ENCODE measurements at regions not wholly inside any gene's neighbourhood (a gene's known extent, or its start where the extent isn't known, plus 50 kb on each side); places are given as distances from the start of the nearest gene placed in this dataset.

DNA sequence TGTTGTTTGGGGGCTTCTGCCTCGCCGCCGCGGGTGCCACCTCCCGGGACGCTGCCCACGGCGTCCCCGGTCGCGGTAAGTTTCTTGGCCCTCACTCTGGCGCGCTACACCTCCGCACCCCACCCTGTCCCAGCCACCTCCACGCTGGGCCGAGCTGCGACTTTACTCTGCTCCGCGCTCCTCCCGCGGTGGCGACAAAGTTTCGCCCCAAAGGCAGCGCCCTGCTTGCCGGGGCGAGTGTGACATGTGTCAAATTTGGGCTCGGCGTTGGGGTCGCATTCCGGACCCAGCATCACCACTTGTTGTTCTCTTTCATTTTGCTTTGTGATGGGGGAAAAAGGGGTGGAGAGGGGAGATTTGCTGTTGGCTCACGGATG is 167.7 kb upstream of the PPP1R3A start:
- DNase-seq (ENCODE audit: low read depth) = no peak
- TF ChIP-seq, protein P1, sequence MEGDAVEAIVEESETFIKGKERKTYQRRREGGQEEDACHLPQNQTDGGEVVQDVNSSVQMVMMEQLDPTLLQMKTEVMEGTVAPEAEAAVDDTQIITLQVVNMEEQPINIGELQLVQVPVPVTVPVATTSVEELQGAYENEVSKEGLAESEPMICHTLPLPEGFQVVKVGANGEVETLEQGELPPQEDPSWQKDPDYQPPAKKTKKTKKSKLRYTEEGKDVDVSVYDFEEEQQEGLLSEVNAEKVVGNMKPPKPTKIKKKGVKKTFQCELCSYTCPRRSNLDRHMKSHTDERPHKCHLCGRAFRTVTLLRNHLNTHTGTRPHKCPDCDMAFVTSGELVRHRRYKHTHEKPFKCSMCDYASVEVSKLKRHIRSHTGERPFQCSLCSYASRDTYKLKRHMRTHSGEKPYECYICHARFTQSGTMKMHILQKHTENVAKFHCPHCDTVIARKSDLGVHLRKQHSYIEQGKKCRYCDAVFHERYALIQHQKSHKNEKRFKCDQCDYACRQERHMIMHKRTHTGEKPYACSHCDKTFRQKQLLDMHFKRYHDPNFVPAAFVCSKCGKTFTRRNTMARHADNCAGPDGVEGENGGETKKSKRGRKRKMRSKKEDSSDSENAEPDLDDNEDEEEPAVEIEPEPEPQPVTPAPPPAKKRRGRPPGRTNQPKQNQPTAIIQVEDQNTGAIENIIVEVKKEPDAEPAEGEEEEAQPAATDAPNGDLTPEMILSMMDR (IDR thresholded peaks at IDR 0.05; ENCODE audit: insufficient read depth, low read depth, low read length) = no peak
- H3K4me3 ChIP-seq (ENCODE audit: low read depth, low read length) = peak overlapping the region; percentile 57

DNA sequence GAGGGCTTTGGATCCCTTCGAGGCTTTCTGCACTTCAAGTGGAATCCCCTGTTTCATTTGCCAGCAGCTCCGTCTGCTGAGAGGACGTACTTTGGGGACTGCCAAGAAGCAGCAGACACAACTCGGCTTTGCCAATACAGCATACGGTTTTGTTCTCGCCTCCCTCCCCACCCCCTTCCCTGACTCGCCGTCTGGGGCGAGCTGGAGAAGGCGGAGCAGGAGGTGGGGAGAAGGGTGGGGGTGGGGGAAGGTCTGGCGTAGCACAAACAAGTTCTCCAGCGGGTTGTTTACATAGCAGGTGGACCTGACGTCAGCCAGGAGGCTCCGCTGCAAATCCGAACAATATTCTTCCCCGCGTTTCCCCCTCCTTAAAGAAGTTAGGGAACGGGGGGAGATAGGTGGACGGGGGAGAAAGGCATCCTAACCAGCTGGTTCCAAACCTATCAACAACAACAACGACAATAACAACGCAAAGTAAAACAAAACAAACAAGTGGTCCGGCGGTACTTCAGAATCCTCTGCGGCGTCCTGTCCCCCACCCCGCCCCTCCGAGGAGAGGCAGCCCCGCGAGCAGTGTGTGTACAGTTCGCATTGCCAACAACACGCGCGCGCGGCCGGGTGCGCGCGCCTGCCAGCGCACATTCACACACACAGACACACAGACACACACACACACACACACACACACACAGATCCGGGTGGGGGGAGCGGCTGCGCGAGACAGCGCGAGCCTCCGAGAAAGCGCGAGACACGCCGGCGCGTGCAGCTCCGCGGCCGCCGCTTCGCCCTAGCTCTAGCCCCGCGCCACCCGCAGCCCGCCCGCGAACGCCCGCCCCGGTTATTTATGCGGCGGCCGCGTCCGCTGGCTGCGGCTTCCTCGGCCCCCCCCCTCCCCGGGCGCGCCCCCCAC is 167.0 kb upstream of the PPP1R3A start:
- TF ChIP-seq, protein P1 (IDR thresholded peaks at IDR 0.05; ENCODE audit: insufficient read depth, low read depth, low read length) = no peak
- peak overlapping the region; percentile 58 for H3K4me3 ChIP-seq (ENCODE audit: low read depth, low read length)
- peak; percentile 56 for DNase-seq (ENCODE audit: low read depth)

DNA sequence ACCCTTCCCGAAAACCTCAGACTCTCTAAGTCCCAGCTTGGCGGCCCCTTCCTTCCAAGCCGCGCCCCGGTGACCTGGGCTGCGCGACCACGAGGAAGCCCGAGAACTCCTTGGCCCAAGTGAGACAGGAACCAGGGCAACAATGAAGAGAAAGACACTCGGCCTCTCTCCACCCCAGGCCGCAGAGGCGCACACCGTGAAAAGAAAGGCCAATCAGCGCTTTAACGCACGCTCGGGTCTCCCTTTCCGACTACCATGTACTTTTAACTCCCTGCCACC is 166.4 kb upstream of the PPP1R3A start:
- TF ChIP-seq, protein P1 (IDR thresholded peaks at IDR 0.05; ENCODE audit: insufficient read depth, low read depth, low read length) = no peak
- peak overlapping the region; percentile 58 for H3K4me3 ChIP-seq (ENCODE audit: low read depth, low read length)

DNA sequence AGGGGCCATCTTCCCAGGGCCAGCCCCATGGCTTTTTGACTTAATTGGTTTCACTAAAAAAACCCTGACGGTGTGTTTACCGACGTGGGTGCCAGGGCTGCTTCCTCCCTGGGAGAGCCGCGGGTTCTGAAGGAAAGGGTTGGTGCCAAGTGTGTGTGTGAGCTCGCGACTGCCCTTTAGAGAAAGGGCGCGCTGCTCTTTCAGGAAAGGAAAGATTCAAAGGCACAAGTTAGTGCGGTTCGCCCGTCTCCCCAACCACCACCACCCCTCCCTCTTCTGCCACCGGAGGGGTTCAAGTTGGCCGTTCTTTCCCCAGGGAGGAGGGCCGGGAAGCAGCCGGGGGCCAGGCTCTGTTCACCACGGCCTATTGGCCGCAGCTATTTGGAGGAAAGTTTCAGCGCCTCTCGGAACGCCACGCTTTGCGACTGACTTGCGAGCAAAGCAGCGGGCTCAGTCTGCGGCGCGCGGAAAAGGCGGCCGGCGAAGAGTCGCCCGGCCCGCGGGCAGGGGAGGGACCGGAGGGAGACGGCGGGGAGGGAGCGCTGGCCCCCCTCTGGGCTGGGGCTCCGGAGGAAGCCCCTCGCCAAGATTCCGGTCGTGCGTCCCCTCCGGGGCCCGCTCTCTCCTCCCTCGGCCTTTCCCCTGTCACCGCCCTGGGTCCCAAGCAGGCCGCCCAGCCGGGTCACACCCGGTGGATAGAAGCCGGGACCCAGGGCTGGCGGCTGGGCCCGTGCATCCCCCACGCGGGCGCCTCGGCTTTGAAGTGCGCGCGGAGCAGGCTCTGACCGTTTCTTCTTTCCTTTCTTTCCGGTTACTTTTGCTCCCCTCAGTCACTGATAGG is 165.9 kb upstream of the PPP1R3A start:
- TF ChIP-seq, protein P1 (IDR thresholded peaks at IDR 0.05; ENCODE audit: insufficient read depth, low read depth, low read length) = no peak
- H3K4me3 ChIP-seq (ENCODE audit: low read depth, low read length) = peak overlapping the region; percentile 58
- no peak for DNase-seq (ENCODE audit: low read depth)

More for the DNA sequence above, 166.4 kb upstream of the PPP1R3A start:
- DNase-seq (ENCODE audit: low read depth) = no peak

DNA sequence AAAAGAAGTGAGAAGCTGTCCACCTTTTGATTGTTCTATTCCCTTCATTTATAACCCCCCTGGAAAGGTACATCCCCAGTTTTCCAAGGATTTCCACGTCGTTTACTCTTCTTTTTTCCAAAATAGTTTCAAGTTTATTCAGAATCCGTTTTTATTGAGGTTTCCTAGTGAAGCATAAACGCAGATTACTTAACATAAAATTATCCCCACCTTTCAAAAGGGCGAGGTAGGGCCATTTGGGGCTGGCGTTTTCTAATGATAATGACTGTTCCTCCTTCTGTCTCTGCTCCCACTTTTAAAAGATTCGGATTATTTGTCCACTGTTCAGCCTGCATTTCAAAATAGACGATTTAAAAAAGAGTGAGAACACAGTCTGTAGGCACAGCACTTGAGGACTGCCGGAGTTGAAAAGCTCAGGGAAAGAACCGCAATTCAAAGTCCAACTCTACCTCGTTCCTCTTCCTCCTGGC is 165.2 kb upstream of the PPP1R3A start:
- no peak for DNase-seq (ENCODE audit: low read depth)
- H3K4me3 ChIP-seq (ENCODE audit: low read depth, low read length) = no peak overlapping the region
- TF ChIP-seq, protein P1 (IDR thresholded peaks at IDR 0.05; ENCODE audit: insufficient read depth, low read depth, low read length) = no peak

DNA sequence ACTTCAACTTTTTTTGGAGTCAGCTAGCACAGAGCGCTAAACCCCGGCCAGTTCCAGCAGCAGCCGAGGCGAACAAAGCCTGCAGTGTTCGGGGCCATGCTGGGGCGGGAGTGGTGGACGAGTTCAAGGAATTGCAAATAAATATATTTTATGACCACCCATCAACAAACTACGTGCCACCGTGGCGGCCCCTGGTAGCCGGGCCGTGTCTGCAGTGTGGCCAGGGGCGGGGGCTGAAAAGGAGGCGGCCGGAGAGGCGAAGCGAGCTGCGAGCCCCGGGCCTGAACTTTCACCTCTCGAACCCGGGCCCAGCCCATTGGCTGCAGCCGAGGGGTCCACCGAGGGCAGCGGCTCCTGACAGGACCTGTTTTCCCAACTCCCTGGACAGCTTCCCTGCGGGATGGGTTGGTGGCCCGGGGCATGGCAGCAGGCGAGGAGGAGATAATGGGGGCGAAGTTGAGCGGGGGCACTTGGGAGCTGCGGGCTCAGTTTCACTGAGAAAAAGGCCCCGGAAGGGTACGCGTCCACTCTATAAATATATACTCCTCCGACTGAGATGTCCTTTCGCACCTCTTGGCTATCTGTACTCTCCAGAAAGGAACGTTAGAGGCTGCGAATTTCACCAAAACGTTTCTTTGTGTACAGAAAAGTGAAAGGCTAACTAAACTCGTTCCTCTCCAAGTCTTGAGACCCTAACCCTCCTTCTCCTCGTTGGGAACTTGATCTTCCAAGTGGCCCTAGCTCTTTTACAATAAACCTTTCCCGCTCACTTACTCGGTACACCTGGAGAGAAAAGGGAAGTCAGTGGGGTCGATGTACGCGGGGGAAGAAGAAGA is 164.6 kb upstream of the PPP1R3A start:
- TF ChIP-seq, protein P1 (IDR thresholded peaks at IDR 0.05; ENCODE audit: insufficient read depth, low read depth, low read length) = no peak
- H3K4me3 ChIP-seq (ENCODE audit: low read depth, low read length) = no peak overlapping the region
- no peak for DNase-seq (ENCODE audit: low read depth)
